ENCODE measurements at regions not wholly inside any gene's neighbourhood (a gene's known extent, or its start where the extent isn't known, plus 50 kb on each side); places are given as distances from the start of the nearest gene placed in this dataset.

DNA sequence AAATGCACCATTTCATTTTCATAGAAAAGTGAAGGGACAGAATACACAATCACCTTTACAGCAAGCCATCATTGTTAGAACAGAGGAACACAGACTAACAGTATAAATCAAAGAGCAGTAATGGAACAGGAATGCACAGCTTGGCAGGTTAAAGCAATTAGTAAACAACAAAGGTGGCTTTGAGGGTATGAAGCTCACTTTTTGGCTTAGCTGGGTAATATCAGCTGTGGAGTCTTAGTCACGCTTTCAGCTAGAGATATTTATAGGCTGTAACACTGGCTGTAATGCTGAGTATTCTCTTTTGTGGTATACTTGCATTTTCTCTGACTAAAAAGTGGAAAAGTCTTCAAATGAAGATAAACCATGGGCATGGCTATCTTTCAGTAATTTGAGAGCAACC lies 1780.5 kb downstream of the LRRC4C start:
- TF ChIP-seq, protein P1, sequence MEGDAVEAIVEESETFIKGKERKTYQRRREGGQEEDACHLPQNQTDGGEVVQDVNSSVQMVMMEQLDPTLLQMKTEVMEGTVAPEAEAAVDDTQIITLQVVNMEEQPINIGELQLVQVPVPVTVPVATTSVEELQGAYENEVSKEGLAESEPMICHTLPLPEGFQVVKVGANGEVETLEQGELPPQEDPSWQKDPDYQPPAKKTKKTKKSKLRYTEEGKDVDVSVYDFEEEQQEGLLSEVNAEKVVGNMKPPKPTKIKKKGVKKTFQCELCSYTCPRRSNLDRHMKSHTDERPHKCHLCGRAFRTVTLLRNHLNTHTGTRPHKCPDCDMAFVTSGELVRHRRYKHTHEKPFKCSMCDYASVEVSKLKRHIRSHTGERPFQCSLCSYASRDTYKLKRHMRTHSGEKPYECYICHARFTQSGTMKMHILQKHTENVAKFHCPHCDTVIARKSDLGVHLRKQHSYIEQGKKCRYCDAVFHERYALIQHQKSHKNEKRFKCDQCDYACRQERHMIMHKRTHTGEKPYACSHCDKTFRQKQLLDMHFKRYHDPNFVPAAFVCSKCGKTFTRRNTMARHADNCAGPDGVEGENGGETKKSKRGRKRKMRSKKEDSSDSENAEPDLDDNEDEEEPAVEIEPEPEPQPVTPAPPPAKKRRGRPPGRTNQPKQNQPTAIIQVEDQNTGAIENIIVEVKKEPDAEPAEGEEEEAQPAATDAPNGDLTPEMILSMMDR (IDR thresholded peaks at IDR 0.05), result no peak
- TF ChIP-seq, protein P2, sequence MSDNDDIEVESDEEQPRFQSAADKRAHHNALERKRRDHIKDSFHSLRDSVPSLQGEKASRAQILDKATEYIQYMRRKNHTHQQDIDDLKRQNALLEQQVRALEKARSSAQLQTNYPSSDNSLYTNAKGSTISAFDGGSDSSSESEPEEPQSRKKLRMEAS (IDR thresholded peaks at IDR 0.05; ENCODE audit: low read depth), result no peak
- TF ChIP-seq POLR2AphosphoS5 (IDR thresholded peaks at IDR 0.05; ENCODE audit: low read depth, low read length), result no peak

Data from SK-N-SH (cell line).